ENCODE measurements at regions not wholly inside any gene's neighbourhood (a gene's known extent, or its start where the extent isn't known, plus 50 kb on each side); places are given as distances from the start of the nearest gene placed in this dataset.

GRCh38 chr1:209425959-209426358 lies 157.6 kb upstream of the CAMK1G start:
- Mint-ChIP-seq H3K27ac (ENCODE audit: unreplicated experiment) (no peak overlapping the region), H3K27me3 (ENCODE audit: low read depth, unreplicated experiment) (peaks cover 8% of the 10 kb centered on the region), H3K4me3 (ENCODE audit: unreplicated experiment) (no peak overlapping the region), H3K4me1 (ENCODE audit: low read depth, unreplicated experiment) (peaks cover 7% of the 10 kb centered on the region), H3K36me3 (ENCODE audit: low read depth, unreplicated experiment) (no peaks in the 10 kb centered on the region), H3K9me3 (ENCODE audit: unreplicated experiment) (no peaks in the 10 kb centered on the region)
- FAIRE-seq (no peak), DNase-seq (ENCODE audit: low read depth) (no peak)
- Histone ChIP-seq H3K79me2 (ENCODE audit: insufficient read depth, low read length) (no peaks in the 10 kb centered on the region), H3K4me1 (ENCODE audit: insufficient read depth, low read length) (no peaks in the 10 kb centered on the region), H4K20me1 (ENCODE audit: insufficient read depth, low read length) (no peaks in the 10 kb centered on the region), H3K27ac (ENCODE audit: low read depth, low read length) (no peak overlapping the region), H3K9ac (ENCODE audit: low read length) (no peak overlapping the region), H3K4me2 (ENCODE audit: low read length) (no peak overlapping the region), H3K4me3 (ENCODE audit: insufficient read depth, low read depth, low read length) (no peak overlapping the region), H2AFZ (ENCODE audit: low read depth, low read length) (no peak overlapping the region), H3K27me3 (ENCODE audit: insufficient read depth, low read length) (peaks cover 4% of the 10 kb centered on the region), H3K36me3 (ENCODE audit: insufficient read depth, low read length) (no peaks in the 10 kb centered on the region), H3K9me3 (ENCODE audit: insufficient read depth, low read depth, low read length) (no peaks in the 10 kb centered on the region)
- no peak for TF ChIP-seq CTCF (IDR thresholded peaks at IDR 0.05; ENCODE audit: insufficient read depth, low read depth, low read length)
- no peak for TF ChIP-seq EZH2 (IDR thresholded peaks at IDR 0.05; ENCODE audit: insufficient read depth, low read length)

GRCh38 chr1:209427277-209427676 lies 156.2 kb upstream of the CAMK1G start:
- Histone ChIP-seq H3K27me3 (ENCODE audit: insufficient read depth, low read length) (peaks cover 4% of the 10 kb centered on the region), H3K79me2 (ENCODE audit: insufficient read depth, low read length) (no peaks in the 10 kb centered on the region), H3K4me2 (ENCODE audit: low read length) (no peak overlapping the region), H3K27ac (ENCODE audit: low read depth, low read length) (no peak overlapping the region), H3K36me3 (ENCODE audit: insufficient read depth, low read length) (no peaks in the 10 kb centered on the region), H3K9ac (ENCODE audit: low read length) (no peak overlapping the region), H3K4me1 (ENCODE audit: insufficient read depth, low read length) (no peaks in the 10 kb centered on the region), H3K4me3 (ENCODE audit: insufficient read depth, low read depth, low read length) (no peak overlapping the region), H3K9me3 (ENCODE audit: insufficient read depth, low read depth, low read length) (no peaks in the 10 kb centered on the region), H4K20me1 (ENCODE audit: insufficient read depth, low read length) (no peaks in the 10 kb centered on the region), H2AFZ (ENCODE audit: low read depth, low read length) (no peak overlapping the region)
- H3K9me3 Mint-ChIP-seq (ENCODE audit: unreplicated experiment), result peaks cover 2% of the 10 kb centered on the region
- H3K4me1 Mint-ChIP-seq (ENCODE audit: low read depth, unreplicated experiment), result peaks cover 5% of the 10 kb centered on the region
- no peak for DNase-seq (ENCODE audit: low read depth)
- H3K27ac Mint-ChIP-seq (ENCODE audit: unreplicated experiment), result no peak overlapping the region
- TF ChIP-seq CTCF (IDR thresholded peaks at IDR 0.05; ENCODE audit: insufficient read depth, low read depth, low read length), result no peak
- TF ChIP-seq EZH2 (IDR thresholded peaks at IDR 0.05; ENCODE audit: insufficient read depth, low read length), result no peak
- peaks cover 9% of the 10 kb centered on the region for H3K27me3 Mint-ChIP-seq (ENCODE audit: low read depth, unreplicated experiment)
- no peak for FAIRE-seq
- H3K4me3 Mint-ChIP-seq (ENCODE audit: unreplicated experiment), result no peak overlapping the region
- no peaks in the 10 kb centered on the region for H3K36me3 Mint-ChIP-seq (ENCODE audit: low read depth, unreplicated experiment)

- H3K36me3 Mint-ChIP-seq (ENCODE audit: low read depth, unreplicated experiment), result no peaks in the 10 kb centered on the region
- Histone ChIP-seq H3K9ac (ENCODE audit: low read length) (no peak overlapping the region), H3K79me2 (ENCODE audit: insufficient read depth, low read length) (no peaks in the 10 kb centered on the region), H3K4me1 (ENCODE audit: insufficient read depth, low read length) (no peaks in the 10 kb centered on the region), H3K27me3 (ENCODE audit: insufficient read depth, low read length) (peaks cover 4% of the 10 kb centered on the region), H4K20me1 (ENCODE audit: insufficient read depth, low read length) (no peaks in the 10 kb centered on the region), H2AFZ (ENCODE audit: low read depth, low read length) (no peak overlapping the region), H3K4me2 (ENCODE audit: low read length) (no peak overlapping the region), H3K36me3 (ENCODE audit: insufficient read depth, low read length) (no peaks in the 10 kb centered on the region), H3K27ac (ENCODE audit: low read depth, low read length) (no peak overlapping the region), H3K9me3 (ENCODE audit: insufficient read depth, low read depth, low read length) (no peaks in the 10 kb centered on the region), H3K4me3 (ENCODE audit: insufficient read depth, low read depth, low read length) (no peak overlapping the region)
- H3K27ac Mint-ChIP-seq (ENCODE audit: unreplicated experiment), result no peak overlapping the region
- TF ChIP-seq EZH2 (IDR thresholded peaks at IDR 0.05; ENCODE audit: insufficient read depth, low read length) (no peak), CTCF (IDR thresholded peaks at IDR 0.05; ENCODE audit: insufficient read depth, low read depth, low read length) (no peak)
- FAIRE-seq (no peak), DNase-seq (ENCODE audit: low read depth) (no peak)
- H3K27me3 Mint-ChIP-seq (ENCODE audit: low read depth, unreplicated experiment), result peaks cover 9% of the 10 kb centered on the region
- no peak overlapping the region for H3K4me3 Mint-ChIP-seq (ENCODE audit: unreplicated experiment)
- peaks cover 2% of the 10 kb centered on the region for H3K9me3 Mint-ChIP-seq (ENCODE audit: unreplicated experiment)
- peaks cover 6% of the 10 kb centered on the region for H3K4me1 Mint-ChIP-seq (ENCODE audit: low read depth, unreplicated experiment)
Measured at GRCh38 chr1:209427811-209428210, 155.7 kb upstream of the CAMK1G start.
